ENCODE measurements at regions not wholly inside any gene's neighbourhood (a gene's known extent, or its start where the extent isn't known, plus 50 kb on each side); places are given as distances from the start of the nearest gene placed in this dataset.

DNA sequence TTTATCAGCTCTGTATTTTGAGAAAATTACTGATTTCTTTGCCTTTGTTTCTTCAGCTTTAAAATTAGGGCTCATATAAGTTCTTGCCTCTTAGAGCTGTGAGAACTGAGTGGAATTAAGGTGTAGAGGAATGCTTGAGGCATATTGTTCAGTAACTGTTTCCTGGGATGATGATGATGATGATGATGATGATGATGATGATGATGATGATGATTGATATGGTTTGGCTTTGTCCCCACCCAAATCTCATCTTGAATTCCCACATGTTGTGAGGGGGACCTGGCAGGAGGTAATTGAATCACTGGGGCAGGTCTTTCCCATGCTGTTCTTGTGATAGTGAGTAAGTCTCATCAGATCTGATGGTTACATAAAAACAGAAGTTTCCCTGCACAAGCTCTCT, 118.7 kb downstream of the CHRM3 start:
- H3K27me3 ChIP-seq (ENCODE audit: control insufficient read depth in 2 of 2, insufficient read depth in 2 of 2, low read length in 2 of 2), result no peaks in the 10 kb centered on the region
- H3K4me3 ChIP-seq (replicated peaks in 1 of 3; ENCODE audit: low read depth in 2 of 3, low read length in 3 of 3), result no peak overlapping the region
- DNase-seq, result no peak
- Mint-ChIP-seq H3K4me3 (no peak overlapping the region), H3K9me3 (peaks cover 10 to 27% (median 20%) of the 10 kb centered on the region in 7 donors), H3K27me3 (ENCODE audit: low read depth in 3 of 3) (no peaks in the 10 kb centered on the region), H3K36me3 (no peaks in the 10 kb centered on the region), H3K4me1 (no peaks in the 10 kb centered on the region), H3K27ac (no peak overlapping the region)
- no peak overlapping the region for H3K4me2 ChIP-seq (replicated peaks; ENCODE audit: extremely low read depth, low read length, poor library complexity, severe bottlenecking)
- H3K79me2 ChIP-seq (ENCODE audit: insufficient read depth, low read length), result no peaks in the 10 kb centered on the region
- TF ChIP-seq, protein P1, sequence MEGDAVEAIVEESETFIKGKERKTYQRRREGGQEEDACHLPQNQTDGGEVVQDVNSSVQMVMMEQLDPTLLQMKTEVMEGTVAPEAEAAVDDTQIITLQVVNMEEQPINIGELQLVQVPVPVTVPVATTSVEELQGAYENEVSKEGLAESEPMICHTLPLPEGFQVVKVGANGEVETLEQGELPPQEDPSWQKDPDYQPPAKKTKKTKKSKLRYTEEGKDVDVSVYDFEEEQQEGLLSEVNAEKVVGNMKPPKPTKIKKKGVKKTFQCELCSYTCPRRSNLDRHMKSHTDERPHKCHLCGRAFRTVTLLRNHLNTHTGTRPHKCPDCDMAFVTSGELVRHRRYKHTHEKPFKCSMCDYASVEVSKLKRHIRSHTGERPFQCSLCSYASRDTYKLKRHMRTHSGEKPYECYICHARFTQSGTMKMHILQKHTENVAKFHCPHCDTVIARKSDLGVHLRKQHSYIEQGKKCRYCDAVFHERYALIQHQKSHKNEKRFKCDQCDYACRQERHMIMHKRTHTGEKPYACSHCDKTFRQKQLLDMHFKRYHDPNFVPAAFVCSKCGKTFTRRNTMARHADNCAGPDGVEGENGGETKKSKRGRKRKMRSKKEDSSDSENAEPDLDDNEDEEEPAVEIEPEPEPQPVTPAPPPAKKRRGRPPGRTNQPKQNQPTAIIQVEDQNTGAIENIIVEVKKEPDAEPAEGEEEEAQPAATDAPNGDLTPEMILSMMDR (IDR thresholded peaks at IDR 0.05), result no peak
- peaks cover 8 to 22% of the 10 kb centered on the region in 2 donors for H3K9me3 ChIP-seq (replicated peaks in 1 of 2; ENCODE audit: control insufficient read depth in 1 of 2, insufficient read depth in 1 of 2, low read length in 2 of 2)
- no peaks in the 10 kb centered on the region for H4K20me1 ChIP-seq (ENCODE audit: insufficient read depth, low read length)
- intact Hi-C loops (cut with micrococcal nuclease), result no loop called here
- no peaks in the 10 kb centered on the region for H3K36me3 ChIP-seq (replicated peaks in 1 of 2; ENCODE audit: control insufficient read depth in 1 of 2, insufficient read depth in 2 of 2, low read length in 2 of 2)
- H3K27ac ChIP-seq (ENCODE audit: low read depth in 1 of 2, low read length in 2 of 2), result no peak overlapping the region
- no peak overlapping the region for H2AFZ ChIP-seq (ENCODE audit: insufficient read depth, low read depth, low read length, poor library complexity, severe bottlenecking)
- no peak overlapping the region for H3K9ac ChIP-seq (ENCODE audit: insufficient read depth, low read length, poor library complexity, severe bottlenecking)
- no peaks in the 10 kb centered on the region for H3K4me1 ChIP-seq (ENCODE audit: control insufficient read depth in 1 of 2, insufficient read depth in 2 of 2, low read length in 2 of 2)

DNA sequence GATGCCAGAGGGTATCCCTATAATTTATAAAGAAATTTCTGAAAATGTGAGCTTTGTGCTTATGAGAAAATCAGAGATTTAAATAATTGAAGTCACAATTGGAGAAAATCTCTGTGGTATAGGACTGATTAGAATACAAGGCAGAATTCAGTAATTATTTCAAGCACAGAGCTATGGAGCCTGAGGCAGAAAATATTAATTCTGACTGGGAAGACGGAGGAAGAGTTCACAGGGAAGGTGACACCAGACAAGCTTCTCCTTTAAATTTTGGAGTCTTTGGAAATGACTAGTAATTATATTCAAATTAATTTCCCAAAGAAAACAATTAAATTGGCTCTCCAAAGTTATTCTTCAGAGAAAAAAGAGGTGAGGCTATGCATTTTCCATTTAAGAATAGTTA, 121.5 kb downstream of the CHRM3 start:
- Histone ChIP-seq H3K9me3 (replicated peaks in 1 of 2; ENCODE audit: control insufficient read depth in 1 of 2, insufficient read depth in 1 of 2, low read length in 2 of 2) (peaks cover 8 to 22% of the 10 kb centered on the region in 2 donors), H3K9ac (ENCODE audit: insufficient read depth, low read length, poor library complexity, severe bottlenecking) (no peak overlapping the region), H3K79me2 (ENCODE audit: insufficient read depth, low read length) (no peaks in the 10 kb centered on the region), H3K27me3 (ENCODE audit: control insufficient read depth in 2 of 2, insufficient read depth in 2 of 2, low read length in 2 of 2) (no peaks in the 10 kb centered on the region), H3K4me1 (ENCODE audit: control insufficient read depth in 1 of 2, insufficient read depth in 2 of 2, low read length in 2 of 2) (no peaks in the 10 kb centered on the region), H3K4me3 (replicated peaks in 1 of 3; ENCODE audit: low read depth in 2 of 3, low read length in 3 of 3) (no peak overlapping the region), H4K20me1 (ENCODE audit: insufficient read depth, low read length) (no peaks in the 10 kb centered on the region), H3K36me3 (replicated peaks in 1 of 2; ENCODE audit: control insufficient read depth in 1 of 2, insufficient read depth in 2 of 2, low read length in 2 of 2) (no peaks in the 10 kb centered on the region), H3K4me2 (replicated peaks; ENCODE audit: extremely low read depth, low read length, poor library complexity, severe bottlenecking) (no peak overlapping the region), H2AFZ (ENCODE audit: insufficient read depth, low read depth, low read length, poor library complexity, severe bottlenecking) (no peak overlapping the region), H3K27ac (ENCODE audit: low read depth in 1 of 2, low read length in 2 of 2) (no peak overlapping the region)
- WGBS (ENCODE audit: insufficient coverage), result no CpG with 5 or more reads among the region's 1 CpG
- no peaks in the 10 kb centered on the region for H3K36me3 Mint-ChIP-seq
- DNase-seq, result no peak
- H3K27ac Mint-ChIP-seq, result no peak overlapping the region
- TF ChIP-seq, protein P1 (IDR thresholded peaks at IDR 0.05), result no peak
- H3K4me1 Mint-ChIP-seq, result no peaks in the 10 kb centered on the region
- no peaks in the 10 kb centered on the region for H3K27me3 Mint-ChIP-seq (ENCODE audit: low read depth in 3 of 3)
- no peak overlapping the region for H3K4me3 Mint-ChIP-seq
- H3K9me3 Mint-ChIP-seq, result peaks cover 10 to 27% (median 21%) of the 10 kb centered on the region in 7 donors
- intact Hi-C loops (cut with micrococcal nuclease), result no loop called here

All from CD14-positive monocyte (primary cell).